ACHN (cell line): ENCODE measurements at regions not wholly inside any gene's neighbourhood (a gene's known extent, or its start where the extent isn't known, plus 50 kb on each side); places are given as distances from the start of the nearest gene placed in this dataset.

Source experiments
- DNase-seq: peaks from one replicate; pipeline ENCODE4 v3.0.0-alpha.2; 2015
- in situ Hi-C: cut with HindIII; loops from 2 replicates; pipeline ENCODE4 v1.10.0; 2017; ENCODE audit warnings: low sequenced_read_pairs, low pct_ligation_motif_present, low pct_unique_long_range_greater_than_20kb

DNA sequence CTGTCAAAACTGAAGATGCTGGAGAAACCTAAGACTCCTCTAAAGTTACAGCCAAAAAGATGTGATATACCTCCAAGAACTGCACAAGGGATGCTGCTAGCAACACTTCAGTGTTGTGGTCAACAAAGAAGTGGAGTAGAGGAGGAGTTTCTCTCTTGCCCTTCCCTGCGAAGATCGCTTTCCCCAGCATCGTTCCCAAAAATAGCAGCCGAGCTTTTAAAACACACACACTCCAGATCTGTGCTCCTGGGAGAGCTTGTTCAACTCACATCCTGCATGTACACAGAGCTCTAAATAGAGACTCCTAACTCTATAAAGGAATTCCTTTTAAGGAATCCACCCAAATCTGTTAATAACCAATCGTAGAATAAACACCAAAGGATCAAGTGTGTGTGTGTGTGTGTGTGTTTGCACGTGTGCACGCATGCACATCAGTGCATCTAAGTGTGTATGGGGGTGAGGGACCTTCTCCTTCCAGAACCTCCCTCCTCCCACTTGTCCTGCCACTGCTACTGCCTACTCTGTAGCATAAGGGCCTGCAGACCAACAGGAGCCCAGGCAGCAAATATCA, 58.5 kb downstream of the PSMG1 start:
- in situ Hi-C loops: no loop called here

DNA sequence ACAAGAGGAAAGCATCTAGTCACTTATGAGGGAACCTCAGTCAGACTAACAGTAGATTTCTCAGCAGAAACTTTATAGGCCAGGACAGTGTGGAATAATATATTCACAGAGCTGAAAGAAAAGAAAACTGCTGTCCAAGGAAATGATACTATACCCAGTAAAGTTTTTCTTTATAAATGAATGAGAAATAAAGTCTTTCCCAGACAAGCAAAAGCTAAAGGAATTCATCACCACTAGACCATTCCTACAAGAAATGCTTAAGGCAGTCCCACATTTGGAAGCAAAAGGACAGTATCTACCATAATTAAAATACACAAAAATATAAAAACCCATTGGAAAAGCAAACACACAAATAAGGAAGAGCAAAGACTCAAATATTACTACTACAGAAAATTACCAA, 59.9 kb downstream of the PSMG1 start:
- in situ Hi-C loops: no loop called here
- DNase-seq: no peak

More for the DNA sequence above, 58.5 kb downstream of the PSMG1 start:
- DNase-seq: no peak

DNA sequence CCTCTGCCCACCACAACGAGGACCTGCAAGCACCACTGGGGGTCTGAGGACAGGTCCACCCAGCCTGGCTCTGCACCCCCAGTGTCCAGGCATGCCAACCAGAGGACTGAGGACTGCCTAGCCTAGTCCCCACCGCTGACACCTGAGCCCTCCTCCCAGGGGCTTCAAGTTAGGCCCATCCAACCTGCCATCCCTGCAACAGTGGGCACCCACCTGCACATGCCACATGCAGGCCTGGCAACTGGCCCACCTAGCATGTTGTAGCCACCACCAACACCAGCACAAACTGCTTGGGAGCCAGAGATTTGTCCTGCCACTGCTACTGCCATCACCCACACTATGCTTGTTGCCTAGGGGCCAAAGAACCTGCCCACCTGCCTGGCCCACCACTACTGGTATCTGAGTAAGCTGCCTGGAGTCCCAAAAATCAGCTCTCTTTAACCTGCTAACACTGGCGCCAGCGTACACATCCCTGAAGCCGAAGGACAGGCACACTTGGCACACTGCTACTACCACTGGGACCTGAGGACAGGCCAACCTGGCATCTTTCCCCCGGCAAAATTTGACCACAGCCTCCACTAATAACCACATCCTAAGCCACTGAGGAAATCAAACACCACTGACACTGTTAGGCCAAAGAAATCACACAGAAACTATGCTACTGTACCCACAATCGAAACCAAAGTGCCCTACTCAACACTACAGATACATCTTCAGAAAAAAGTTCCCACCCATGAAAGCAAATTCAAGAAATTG, 61.5 kb downstream of the PSMG1 start:
- DNase-seq: no peak
- in situ Hi-C loops: no loop called here

DNA sequence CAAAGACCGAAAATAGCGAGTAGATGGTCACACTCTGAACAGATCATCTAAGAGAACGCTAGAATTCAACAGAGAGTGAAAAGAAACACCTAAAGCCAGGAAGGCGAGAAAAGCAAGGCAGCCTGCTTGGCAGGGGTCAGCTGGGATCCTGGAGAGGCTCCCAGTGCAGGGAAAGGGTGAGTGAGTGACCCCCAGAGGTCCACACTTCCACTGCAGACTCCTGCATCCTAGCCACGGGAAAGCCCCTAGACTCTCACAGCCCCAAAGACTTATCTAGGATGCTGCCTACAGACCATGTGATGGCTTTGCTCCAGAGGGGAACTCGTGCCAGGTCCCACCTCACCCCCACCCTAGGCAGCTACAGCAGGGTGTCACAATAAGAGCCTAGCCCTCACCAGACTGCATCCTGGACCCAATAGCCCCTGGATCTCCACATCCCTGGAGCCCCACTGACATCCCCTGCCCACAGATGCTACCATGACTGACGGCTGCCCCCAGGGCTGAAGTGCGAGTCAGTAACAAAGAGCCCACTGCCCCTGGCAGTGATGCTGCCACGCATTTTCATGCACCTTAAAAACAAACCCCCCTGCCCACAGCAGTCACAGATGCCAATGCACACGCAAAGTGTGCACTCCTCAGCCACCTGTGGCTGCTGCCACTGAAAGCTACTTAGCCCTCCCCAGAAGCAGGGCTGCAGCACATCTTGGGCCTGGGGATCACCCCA, 62.2 kb downstream of the PSMG1 start:
- DNase-seq: no peak
- in situ Hi-C loops: no loop called here

DNA sequence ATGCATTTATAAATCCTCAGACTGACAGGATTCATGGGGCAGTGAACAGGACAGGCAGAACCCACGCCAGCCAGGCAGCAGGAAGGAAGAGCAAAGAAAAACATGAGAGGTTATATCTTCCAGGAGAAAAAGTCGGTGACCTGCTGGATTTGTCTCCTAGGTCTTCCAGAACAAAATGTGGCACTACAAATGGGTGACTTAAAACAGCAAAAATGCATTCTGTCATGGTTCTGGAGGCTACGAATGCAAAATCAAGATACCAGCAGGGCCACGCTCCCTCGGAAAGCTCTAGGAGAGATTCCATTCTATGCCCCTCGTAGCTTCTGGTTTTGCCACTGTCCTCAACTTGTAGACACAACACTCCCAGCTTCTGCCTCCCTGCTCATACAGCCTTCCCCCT, 63.4 kb downstream of the PSMG1 start:
- no peak for DNase-seq
- in situ Hi-C loops: no loop called here

DNA sequence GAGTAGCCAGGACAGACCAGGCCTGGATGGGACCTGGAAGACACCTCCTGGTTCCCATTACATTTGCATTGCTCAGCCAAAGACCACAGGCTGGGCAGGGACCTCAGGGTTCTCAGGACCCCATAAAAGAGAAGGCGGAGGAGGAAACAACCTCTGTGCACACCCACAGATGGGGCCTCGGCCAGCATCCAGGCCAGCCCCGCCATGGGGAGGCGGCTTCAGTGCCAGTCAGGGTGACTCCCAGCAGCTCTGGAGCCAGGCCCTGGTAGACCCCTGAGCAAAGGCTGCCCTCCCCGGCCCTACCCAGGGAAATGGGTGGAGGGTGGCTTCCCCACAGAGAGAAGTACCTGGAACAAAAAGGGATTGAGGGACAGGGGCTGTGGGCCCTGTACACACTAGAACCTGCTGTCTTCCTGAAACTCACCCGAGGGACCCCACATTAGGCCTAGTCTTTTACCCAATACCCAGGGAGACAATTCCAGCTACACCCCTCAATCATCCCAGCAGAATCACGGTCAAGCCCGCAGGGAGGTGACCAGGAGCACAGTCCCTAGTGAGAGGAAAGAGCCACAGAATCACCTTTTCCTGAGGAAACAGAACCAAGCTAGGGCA, 64.5 kb downstream of the PSMG1 start:
- no peak for DNase-seq
- in situ Hi-C loops: no loop called here

DNA sequence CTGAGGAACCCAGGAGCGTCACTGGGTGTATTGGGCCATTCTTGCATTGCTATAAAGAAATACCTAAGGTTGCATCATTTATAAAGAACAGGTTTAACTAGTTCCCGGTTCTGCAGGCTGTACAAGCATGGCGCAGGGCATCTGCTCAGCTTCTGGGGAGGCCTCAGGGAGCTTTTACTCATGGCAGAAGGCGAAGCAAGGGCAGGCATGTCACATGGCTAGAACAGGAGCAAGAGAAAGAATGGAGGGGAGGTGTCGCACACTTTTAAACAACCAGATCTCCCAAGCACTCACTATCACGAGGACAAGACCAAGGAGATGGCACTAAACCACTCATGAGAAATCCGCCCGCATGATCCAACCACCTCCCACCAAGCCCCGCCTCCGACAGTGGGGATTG, 65.2 kb downstream of the PSMG1 start:
- DNase-seq: no peak
- in situ Hi-C loops: no loop called here

DNA sequence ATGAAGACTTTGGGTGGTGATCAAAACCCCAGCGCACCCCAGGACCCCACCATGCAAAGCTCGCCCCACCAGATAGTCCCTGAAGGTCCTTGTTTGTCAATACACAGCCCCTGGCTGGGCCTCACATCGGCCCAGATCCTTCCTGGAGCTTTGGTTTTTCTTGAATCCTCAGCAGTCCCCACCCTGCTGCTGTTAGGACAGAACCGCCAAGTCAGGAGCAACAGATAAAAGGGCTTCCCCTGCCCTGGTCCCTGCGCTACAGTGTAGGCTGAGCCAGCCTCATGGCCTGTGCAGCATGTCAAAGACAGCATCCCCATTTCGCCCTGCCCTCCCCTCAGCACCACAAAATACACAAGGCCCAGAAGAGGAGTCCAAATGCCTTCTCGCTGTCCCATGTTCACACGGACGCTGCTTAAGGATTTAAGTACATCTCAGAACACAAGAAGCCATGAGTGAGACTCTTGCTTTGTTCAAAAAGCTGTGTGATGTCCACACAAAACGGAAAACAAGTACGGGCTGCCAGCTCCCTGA, 65.7 kb downstream of the PSMG1 start:
- DNase-seq: no peak
- in situ Hi-C loops: no loop called here

DNA sequence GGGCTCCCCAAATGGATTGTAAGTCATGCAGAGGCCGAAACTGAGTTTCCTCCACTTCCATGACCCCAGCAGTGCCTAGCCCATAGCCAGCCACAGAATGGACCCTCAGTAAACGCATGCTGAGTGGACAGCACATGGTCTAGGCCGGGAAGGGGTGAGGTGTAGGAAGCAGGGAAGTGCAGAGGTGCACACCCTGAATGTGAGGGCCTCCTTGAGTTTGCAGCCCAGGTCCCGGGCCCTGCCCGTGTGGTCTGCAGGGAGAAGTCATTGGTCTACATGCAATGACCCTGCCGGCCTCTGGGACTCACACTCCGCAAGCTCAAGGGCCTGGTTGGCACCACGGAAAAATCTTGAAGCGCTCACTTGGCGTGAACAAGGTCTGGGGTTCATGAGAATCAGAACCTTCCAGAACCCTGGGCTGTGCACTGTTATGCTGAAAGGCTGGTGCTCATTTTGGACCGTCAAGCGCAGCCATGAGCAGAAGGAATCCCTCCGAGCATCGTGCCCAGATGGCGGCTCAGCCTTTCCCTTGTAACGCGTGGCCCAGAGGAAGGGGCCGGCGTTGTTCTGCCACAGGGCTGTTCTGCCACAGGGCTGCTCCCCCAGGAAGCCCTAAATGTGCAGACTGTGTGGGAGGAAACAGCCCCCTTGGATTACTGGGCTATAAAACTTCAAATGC, 66.4 kb downstream of the PSMG1 start:
- in situ Hi-C loops: no loop called here
- DNase-seq: no peak

DNA sequence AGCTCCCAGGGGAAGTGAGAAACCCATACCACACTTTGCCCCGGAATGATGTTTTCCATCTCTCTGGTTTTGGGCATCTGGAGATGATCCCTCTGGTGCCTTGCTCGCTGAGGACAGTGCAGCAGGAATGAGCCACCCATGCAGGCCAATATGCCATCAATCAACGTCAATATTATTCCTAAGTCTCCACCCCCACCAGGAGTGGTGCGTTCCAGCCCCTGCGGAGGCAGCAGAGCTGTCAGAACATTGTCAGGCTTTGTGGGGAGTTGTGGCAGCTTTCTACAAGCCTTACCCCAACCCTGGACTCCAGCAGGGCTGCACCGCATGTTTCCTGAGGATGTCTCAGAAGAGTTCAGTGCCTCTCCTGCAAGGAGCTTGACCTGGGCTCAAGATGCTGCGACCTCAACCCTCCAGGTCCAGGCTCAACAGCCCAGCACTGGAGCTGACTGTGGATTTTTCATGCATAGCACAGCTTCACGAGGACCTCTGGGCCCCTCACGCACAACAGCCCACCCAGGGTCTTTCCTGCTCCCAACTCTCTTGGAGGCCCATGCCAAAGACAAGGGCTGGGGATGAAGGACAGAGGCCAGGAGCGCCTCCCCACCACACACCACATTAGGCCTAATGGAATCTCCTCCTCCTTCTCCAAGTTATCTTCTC, 67.5 kb downstream of the PSMG1 start:
- in situ Hi-C loops: no loop called here
- DNase-seq: no peak

DNA sequence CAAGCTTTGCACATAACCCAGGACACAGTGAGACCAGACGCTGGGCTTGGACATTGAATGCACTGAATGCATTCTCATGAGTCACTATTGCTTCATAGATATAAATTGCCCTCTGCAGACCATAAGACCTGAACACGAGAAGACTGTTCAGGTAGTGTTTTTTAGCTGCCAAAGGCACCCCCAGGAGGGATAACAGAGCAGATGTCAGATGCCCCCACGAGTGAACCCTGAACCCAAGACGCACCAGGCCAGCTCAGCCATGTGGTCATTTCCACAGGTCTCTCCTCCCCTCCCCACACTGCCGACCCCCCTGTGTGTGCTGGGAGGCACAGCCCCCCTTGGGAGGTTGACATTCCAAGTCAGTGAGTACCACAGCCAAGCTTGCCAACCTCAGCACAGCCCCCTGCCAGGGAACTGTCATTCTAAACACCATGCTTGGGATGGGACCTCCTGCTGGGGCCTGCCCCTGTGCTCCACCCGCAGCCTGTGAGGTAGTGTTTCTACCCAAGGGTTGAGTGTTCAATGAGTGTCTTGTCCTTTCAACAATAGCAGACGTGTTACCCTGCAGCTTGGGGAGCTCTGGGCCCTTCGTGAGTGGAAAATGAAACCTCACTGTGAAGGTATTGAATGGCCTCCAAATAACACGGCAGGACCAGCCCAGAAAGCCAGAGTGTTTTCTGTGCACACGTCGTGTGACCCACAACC, 68.2 kb downstream of the PSMG1 start:
- in situ Hi-C loops: no loop called here
- no peak for DNase-seq

DNA sequence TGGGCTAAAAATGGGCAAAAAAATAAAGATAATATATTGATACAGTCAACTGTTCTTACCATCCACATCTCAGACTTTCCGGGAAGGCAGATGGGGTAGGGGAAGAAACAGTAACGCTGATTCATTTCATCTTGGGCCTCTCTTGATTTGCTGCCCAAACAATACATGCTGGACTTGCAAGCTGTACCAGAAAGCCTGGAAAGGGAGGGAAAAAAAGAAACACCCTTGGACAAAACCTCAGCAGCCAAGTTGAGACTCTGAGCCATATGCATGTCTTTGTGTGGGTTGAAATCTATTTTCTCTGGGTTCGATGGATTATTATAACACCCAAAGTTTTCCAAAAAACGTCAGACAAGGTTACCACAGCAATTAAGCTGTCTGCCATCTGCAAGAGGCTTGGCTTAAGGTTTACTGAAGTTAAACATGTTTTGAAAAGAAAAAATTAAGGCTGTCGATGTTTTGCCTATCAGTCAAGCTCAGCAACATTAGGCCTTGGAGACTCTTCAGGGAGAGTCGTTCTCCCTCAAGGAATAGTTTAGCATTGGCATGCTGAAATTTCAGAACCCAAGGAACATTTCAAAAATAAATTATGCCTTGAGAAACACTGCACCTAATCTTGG, 71.2 kb downstream of the PSMG1 start:
- no peak for DNase-seq
- in situ Hi-C loops: no loop called here

DNA sequence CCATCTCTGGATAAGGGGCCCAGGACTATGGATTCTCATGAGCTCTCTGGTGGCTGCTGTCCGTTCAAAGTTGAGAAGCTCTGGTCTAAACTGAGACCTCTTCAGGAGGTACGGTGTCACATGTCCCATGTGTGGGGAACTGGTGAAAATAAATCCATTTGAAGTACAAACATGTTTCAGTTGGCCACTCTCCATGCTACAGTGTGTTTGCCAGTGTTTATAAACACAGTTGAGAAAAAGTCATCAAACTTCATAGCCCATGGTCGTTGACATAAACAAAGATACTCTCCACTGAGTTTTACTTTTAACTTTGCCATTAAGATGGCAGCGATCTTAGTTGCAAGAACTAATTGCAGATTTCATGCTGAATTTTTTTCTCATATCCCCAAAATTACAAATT, 72.8 kb downstream of the PSMG1 start:
- DNase-seq: no peak
- in situ Hi-C loops: no loop called here

DNA sequence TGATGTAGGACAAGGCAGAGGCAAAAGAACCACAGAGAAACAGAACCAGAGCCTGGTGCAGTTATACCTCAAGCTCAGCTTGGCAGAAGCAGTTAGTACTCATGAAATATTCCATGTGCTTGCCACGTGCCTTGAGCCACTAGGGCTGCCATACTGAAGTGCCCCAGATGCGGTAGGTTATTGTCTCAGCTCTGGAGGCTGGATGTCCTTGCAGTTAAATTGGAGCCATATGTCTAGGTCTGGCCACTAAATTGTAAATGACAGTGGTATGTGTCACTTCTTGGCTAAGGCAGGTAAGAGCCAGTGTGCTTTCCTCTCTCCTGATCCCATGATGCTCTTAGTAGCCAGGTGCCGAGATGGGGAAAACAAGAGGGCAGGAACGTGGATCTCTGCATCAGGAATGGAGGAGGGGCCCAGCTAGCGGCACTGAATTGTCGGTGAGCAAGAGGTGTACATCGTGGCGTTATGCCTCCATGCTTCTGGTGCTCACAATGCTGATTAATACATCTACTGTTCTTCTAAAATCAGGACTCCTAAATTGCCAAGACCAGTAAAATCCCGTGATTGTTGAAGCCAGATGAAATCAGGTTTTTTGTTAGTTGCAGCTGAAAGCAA, 73.5 kb downstream of the PSMG1 start:
- no peak for DNase-seq
- in situ Hi-C loops: no loop called here

DNA sequence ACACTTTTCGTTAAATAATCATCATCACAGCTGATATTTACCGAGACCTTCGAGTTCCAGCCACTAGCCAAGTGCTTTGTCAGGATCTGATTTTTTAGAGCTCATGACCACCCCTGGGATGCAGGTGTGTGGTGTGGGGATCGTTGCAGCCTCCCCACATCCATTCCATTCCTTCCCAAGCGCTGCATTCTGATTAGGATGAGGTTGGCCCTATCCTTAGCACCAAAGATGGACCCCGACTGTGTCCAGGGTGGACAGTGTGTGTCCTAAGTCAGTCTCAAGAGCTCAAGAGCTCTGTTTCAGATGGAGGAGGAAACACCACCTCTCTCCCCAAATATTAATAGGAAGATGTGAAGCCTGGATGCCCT, 74.1 kb downstream of the PSMG1 start:
- in situ Hi-C loops: no loop called here
- DNase-seq: no peak

DNA sequence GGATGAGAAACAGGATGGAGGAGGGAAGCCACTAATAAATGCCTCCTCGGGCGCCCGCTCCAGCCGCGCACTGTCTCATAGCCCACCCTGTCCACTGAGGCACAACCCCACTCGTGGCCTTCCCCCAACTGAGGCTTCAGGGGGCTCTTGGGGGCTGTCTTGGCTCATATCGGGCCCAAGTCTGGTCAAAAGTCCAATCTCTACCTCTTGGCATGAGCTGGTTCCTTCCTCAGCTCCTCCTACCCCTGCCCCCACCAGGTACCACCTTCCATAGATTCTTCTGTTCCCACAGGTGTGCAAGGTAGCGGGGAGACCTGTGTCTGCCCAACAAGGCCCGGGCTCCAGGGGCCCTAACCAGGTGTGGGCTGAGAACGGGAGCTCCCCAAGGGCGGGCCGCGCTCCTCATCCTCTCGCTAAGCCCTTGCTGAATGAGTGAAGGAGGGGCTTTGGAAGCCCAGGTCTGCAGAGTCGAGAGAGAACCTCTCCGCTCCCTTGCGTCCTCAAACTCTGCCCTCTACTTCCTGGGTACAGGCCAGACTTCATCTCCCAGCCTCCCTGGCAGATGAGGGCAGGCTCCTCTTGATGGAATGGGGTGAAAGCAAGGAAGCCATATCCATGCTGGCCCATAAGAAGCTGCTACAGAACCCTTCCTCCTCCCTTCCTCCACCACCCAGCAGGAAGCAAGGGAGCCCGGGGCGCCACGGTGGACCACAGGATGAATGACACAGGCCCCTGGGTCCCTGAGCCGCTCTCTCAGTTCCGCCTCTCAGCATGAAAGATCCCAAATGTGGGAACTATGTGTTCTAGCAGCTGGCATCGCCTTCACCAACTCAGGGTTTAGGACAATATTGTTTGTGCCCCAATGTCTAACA, 74.7 kb downstream of the PSMG1 start:
- no peak for DNase-seq
- in situ Hi-C loops: no loop called here
